ENCODE measurements at regions not wholly inside any gene's neighbourhood (a gene's known extent, or its start where the extent isn't known, plus 50 kb on each side); places are given as distances from the start of the nearest gene placed in this dataset.

DNA sequence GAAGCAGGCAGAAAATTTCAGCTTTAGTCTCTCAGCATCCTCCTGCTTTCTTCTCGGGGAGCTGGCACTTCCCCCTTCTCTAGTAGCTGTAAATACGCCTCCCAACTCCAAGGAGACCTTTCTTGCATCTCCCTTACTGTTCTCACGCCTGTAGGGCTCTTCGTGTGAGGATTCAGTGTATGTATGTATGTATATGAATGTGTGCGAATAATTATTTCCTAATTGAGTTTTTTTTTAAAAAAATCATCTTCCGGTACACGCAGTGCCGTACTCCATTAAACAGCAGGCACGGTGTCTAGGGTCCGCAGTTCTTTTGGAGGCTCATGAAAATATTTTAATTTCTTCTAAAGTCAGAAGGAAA lies 85.4 kb downstream of the HFE start:
- TF ChIP-seq POLR2A (IDR thresholded peaks at IDR 0.05; ENCODE audit: low read length) (no peak), SMC3 (IDR thresholded peaks at IDR 0.05) (no peak), POLR2AphosphoS2 (conservative IDR thresholded peaks at IDR 0.05; ENCODE audit: low read length) (no peak), RNF2 (IDR thresholded peaks at IDR 0.05; ENCODE audit: borderline replicate concordance, low read depth) (no peak), JUN (IDR thresholded peaks at IDR 0.05) (no peak), NPAS2 (CRISPR knock-in tag; IDR thresholded peaks at IDR 0.05; ENCODE audit: borderline replicate concordance) (no peak)
- TF ChIP-seq, protein P1, sequence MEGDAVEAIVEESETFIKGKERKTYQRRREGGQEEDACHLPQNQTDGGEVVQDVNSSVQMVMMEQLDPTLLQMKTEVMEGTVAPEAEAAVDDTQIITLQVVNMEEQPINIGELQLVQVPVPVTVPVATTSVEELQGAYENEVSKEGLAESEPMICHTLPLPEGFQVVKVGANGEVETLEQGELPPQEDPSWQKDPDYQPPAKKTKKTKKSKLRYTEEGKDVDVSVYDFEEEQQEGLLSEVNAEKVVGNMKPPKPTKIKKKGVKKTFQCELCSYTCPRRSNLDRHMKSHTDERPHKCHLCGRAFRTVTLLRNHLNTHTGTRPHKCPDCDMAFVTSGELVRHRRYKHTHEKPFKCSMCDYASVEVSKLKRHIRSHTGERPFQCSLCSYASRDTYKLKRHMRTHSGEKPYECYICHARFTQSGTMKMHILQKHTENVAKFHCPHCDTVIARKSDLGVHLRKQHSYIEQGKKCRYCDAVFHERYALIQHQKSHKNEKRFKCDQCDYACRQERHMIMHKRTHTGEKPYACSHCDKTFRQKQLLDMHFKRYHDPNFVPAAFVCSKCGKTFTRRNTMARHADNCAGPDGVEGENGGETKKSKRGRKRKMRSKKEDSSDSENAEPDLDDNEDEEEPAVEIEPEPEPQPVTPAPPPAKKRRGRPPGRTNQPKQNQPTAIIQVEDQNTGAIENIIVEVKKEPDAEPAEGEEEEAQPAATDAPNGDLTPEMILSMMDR (IDR thresholded peaks at IDR 0.05) = no peak

Data from A549 (cell line).